Astrocyte of the cerebellum (primary cell): ENCODE measurements at regions not wholly inside any gene's neighbourhood (a gene's known extent, or its start where the extent isn't known, plus 50 kb on each side); places are given as distances from the start of the nearest gene placed in this dataset.

Source experiments
- DNase-seq: peaks from one replicate; pipeline ENCODE4 v3.0.0-alpha.2; 2011; ENCODE audit warnings: low read depth
- H3K4me3 ChIP-seq: 2 replicates; pipeline ENCODE4 v1.5.1; 2011; ENCODE audit warnings: mild to moderate bottlenecking, low read depth, low read length, moderate library complexity
- in situ Hi-C: cut with HindIII; loops from 2 replicates; pipeline ENCODE4 v1.10.0; 2017; ENCODE audit warnings: low sequenced_read_pairs
- TF ChIP-seq, protein P1 (sequence below): IDR thresholded peaks from 2 replicates; pipeline ENCODE4 v1.5.1; 2012; ENCODE audit warnings: low read length, low read depth, moderate library complexity, mild to moderate bottlenecking; ENCODE audit errors: missing control alignments

DNA sequence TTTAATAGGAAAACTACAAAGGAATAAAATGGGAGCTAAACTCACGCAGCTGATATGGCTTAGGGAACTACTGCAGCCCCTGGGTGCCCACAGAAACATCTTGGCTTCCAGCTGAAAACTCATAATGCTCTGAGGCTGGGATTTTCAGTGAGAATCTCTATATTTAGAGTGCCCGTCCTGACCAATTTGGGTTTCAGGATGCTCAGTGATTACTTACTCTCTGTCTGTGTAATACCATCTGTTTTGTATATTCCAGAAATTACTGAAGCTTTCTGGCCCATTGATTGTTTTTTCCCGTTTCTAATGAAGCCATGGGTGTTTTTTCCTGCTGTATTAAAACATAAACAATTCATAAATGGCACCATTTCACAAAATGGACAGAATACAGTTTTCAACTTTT is 50.6 kb upstream of the ZNF385D start:
- DNase-seq = no peak
- H3K4me3 ChIP-seq = no peak overlapping the region
- TF ChIP-seq, protein P1, sequence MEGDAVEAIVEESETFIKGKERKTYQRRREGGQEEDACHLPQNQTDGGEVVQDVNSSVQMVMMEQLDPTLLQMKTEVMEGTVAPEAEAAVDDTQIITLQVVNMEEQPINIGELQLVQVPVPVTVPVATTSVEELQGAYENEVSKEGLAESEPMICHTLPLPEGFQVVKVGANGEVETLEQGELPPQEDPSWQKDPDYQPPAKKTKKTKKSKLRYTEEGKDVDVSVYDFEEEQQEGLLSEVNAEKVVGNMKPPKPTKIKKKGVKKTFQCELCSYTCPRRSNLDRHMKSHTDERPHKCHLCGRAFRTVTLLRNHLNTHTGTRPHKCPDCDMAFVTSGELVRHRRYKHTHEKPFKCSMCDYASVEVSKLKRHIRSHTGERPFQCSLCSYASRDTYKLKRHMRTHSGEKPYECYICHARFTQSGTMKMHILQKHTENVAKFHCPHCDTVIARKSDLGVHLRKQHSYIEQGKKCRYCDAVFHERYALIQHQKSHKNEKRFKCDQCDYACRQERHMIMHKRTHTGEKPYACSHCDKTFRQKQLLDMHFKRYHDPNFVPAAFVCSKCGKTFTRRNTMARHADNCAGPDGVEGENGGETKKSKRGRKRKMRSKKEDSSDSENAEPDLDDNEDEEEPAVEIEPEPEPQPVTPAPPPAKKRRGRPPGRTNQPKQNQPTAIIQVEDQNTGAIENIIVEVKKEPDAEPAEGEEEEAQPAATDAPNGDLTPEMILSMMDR = no peak
- in situ Hi-C loops = no loop called here

DNA sequence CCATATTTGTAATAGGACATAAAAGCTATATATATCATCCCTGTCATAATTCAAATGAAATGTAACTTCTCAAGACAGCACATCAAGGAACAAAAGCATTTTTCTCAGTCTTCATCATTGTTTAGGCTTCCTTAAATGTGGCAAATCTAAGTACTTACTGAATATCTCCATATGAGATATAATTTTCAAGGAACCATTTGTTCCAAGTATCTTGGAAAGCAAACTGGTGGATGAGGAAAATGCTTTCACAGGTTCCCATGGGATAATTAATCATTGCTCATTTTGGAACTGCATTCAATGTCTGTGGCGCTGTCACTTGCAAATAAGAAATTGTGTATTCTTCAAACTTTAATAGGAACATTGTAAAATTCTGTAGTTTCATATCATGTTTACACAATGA is 52.6 kb upstream of the ZNF385D start:
- in situ Hi-C loops = no loop called here
- H3K4me3 ChIP-seq = no peak overlapping the region
- TF ChIP-seq, protein P1 = no peak
- no peak for DNase-seq

DNA sequence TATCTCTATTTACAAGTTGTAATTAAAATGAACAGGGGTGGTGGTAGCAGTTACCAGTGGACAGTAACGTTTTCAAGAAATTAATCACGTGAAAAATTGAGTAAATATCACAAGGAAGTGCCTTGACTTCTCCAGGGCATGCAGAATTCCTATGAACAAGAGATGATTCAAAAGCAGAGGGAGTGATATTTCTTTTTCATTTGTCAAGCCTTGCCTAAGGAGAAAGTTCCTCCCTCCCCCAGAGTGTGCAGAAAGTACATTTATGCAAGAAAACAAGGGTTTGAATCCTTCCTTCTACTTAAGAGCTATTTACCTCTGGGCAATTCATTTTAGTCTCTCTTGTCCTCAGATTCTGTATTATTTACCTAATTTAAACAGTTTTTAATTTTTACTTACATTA is 53.3 kb upstream of the ZNF385D start:
- in situ Hi-C loops = no loop called here
- H3K4me3 ChIP-seq = no peak overlapping the region
- no peak for DNase-seq
- TF ChIP-seq, protein P1 = no peak

DNA sequence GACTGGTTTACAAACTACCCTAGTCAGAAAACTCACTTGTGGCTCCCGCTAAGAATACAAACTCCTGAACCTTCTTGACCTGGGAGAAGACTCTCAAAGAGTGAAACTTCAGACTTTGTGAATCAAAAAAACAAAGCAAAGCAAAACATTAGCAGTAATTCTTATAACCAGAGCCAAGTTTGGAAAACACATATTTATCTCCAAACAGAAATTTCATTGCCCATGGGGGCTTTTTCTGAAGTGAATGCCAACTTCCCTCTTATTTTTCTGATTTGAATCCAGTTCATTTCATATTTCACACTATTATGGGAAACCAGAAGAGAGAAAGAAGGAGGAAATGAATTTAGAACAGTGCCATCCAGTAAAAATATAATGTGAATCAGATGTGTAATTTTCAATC is 55.7 kb upstream of the ZNF385D start:
- TF ChIP-seq, protein P1 = no peak
- in situ Hi-C loops = no loop called here
- no peak overlapping the region for H3K4me3 ChIP-seq
- DNase-seq = no peak

DNA sequence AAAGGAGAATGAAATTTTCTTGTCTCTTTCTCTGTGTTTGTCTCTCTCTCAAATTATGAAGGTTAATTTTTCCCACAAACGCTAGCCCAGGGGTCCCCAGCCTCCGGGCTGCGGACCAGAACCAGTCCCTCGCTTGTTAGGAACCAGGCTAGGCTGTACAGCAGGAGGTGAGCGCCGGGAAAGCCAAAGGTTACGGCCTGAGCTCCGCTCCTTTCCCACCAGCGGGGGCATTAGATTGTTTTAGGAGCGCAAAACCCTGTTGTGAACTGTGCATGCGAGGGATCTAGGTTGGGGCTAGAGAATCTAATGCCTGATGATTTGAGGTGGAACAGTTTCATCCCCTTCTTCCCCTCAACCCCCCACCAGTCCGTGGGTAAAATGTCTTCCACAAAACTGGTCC is 74.7 kb upstream of the ZNF385D start:
- TF ChIP-seq, protein P1 = no peak
- no peak overlapping the region for H3K4me3 ChIP-seq
- DNase-seq = no peak
- in situ Hi-C loops = no loop called here

DNA sequence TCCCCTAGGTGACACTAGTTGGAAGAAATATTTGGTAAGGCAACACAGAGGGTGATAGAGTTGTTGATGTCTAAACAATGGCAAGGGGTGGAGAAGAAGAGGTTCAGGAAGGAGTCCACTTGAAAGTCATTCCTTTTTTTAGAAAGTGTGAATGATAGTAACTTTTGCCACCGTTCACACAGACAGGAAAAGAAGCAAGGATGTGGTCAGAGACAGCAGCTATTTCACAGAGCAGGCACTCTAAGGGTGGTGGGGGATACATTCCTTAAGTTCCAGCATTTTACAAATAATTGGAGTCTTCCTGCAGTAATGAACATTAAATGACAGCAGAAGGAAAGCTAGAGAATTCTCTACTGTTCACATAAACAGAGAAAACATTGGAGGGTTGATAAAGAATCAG is 75.4 kb upstream of the ZNF385D start:
- TF ChIP-seq, protein P1 = no peak
- in situ Hi-C loops = no loop called here
- DNase-seq = no peak
- H3K4me3 ChIP-seq = no peak overlapping the region

DNA sequence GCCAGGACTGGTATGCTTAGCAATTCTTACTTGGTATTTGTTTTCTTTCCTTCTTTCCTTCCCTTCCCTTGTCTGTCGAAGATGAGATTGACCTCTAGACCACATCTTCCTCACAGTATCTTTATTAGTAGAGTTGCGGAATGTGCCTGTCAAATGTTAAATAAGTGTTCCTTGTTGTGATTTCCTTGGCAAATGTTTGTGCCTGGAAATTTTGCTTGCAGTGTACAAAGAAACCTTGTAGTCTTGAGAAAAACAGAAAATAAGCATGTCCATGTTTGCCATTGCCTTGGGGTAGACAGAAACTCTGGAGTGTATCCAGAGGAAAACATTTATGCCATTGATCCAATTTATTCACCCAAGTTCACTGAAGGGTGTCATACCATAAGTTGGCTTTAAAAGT is 79.5 kb upstream of the ZNF385D start:
- no peak for DNase-seq
- TF ChIP-seq, protein P1 = no peak
- in situ Hi-C loops = no loop called here
- H3K4me3 ChIP-seq = no peak overlapping the region
